Testis (tissue), 2 donors: ENCODE measurements at regions not wholly inside any gene's neighbourhood (a gene's known extent, or its start where the extent isn't known, plus 50 kb on each side); places are given as distances from the start of the nearest gene placed in this dataset.

ENCODE experiments used
- CTCF ChIP-seq, 3 experiments: fragments of 450-650 bp in 2 of 3; fragments of 200-600 bp in 1 of 3; sonication (generic) in 1 of 3; IDR thresholded peaks; one replicate each; pipeline ENCODE4 v1.5.1; 2016 to 2019; ENCODE audit warnings: antibody characterized with exemption in 3 of 3, mild to moderate bottlenecking in 2 of 3, moderate library complexity in 1 of 3
- POLR2A ChIP-seq: fragments of 450-650 bp; IDR thresholded peaks from one replicate; pipeline ENCODE4 v1.6.1; 2017; ENCODE audit warnings: antibody characterized with exemption, mild to moderate bottlenecking, moderate library complexity

- TF ChIP-seq CTCF (IDR thresholded peaks at IDR 0.05), result no peak
- no peak for TF ChIP-seq POLR2A
These were observed 333.5 kb downstream of the RRAGC start for GRCh38 chr1:38526046-38526445.
